SJSA1 (cell line): ENCODE measurements at regions not wholly inside any gene's neighbourhood (a gene's known extent, or its start where the extent isn't known, plus 50 kb on each side); places are given as distances from the start of the nearest gene placed in this dataset.

ENCODE experiments used
- DNase-seq, 2 experiments: peaks; one replicate each; pipeline ENCODE4 v3.0.0-alpha.2; 2015 to 2020; ENCODE audit warnings: low spot score in 2 of 2, low read depth in 1 of 2
- H3K27ac ChIP-seq: fragments of 250-450 bp; sonication (Bioruptor Pico); 2 replicates; pipeline ENCODE4 v1.5.1; 2020; ENCODE audit warnings: mild to moderate bottlenecking, moderate library complexity
- H3K27me3 ChIP-seq: fragments of 250-450 bp; sonication (Bioruptor Pico); replicated peaks from 2 replicates; pipeline ENCODE4 v1.5.1; 2020; ENCODE audit warnings: mild to moderate bottlenecking, moderate library complexity
- H3K36me3 ChIP-seq: fragments of 250-450 bp; sonication (Bioruptor Pico); 2 replicates; pipeline ENCODE4 v1.5.1; 2020; ENCODE audit warnings: mild to moderate bottlenecking
- H3K4me1 ChIP-seq: fragments of 250-450 bp; sonication (Bioruptor Pico); replicated peaks from 2 replicates; pipeline ENCODE4 v1.6.1; 2021; ENCODE audit warnings: mild to moderate bottlenecking
- H3K4me3 ChIP-seq: fragments of 250-450 bp; sonication (Bioruptor Pico); 2 replicates; pipeline ENCODE4 v1.5.1; 2020; ENCODE audit warnings: mild to moderate bottlenecking
- H3K9me3 ChIP-seq: fragments of 250-450 bp; sonication (Bioruptor Pico); replicated peaks from 2 replicates; pipeline ENCODE4 v1.5.1; 2020; ENCODE audit warnings: mild to moderate bottlenecking

DNA sequence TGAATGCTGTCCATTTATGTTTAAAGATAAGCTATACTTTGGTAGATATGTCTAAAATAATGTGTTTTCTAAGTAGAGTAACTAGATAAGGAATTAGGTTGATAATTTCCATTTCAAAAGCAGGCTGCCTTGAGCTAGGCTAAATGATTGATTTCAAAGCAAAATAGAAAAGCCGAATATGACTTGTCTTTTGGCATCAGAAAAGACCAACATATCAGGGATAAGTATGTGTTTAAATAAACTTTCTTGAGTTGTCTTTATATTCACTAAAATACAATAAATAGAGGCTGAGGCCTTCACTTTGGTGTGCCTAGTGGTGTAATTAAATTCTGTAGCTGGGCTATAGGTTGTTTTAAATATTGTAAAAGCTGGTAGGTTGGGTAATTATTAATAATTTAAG is 569.0 kb downstream of the TAF11L14 start:
- H3K9me3 ChIP-seq: no peaks in the 10 kb centered on the region
- H3K4me3 ChIP-seq: no peak overlapping the region
- no peak overlapping the region for H3K27ac ChIP-seq
- H3K4me1 ChIP-seq: no peaks in the 10 kb centered on the region
- no peaks in the 10 kb centered on the region for H3K27me3 ChIP-seq
- H3K36me3 ChIP-seq: no peaks in the 10 kb centered on the region
- no peak for DNase-seq

- Histone ChIP-seq H3K4me1 (no peaks in the 10 kb centered on the region), H3K27me3 (no peaks in the 10 kb centered on the region), H3K27ac (no peak overlapping the region), H3K9me3 (peaks cover 2% of the 10 kb centered on the region; the same call in 1 of the 2 replicates), H3K36me3 (no peaks in the 10 kb centered on the region), H3K4me3 (no peak overlapping the region)
- DNase-seq: no peak
Observed at GRCh38 chr5:18213666-18214065, 579.4 kb downstream of the TAF11L14 start.

DNA sequence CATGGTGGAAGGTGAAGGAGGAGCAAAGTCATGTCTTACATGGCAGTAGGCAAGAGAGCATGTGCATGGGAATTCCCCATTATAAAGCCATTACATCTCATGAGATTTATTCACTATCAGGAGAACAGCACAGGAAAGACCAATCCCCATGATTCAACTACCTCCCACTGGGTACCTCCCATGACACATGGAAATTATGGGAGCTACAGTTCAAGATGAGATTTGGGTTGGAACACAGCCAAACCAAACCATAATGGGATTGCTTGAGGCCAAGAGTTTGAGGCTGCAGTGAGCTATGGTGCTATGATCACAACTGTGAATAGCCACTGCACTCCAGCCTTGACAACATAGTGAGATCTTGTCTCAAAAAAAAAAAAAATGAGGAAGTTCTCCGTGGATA is 581.8 kb downstream of the TAF11L14 start:
- H3K36me3 ChIP-seq: no peaks in the 10 kb centered on the region
- H3K27me3 ChIP-seq: no peaks in the 10 kb centered on the region
- H3K4me1 ChIP-seq: no peaks in the 10 kb centered on the region
- no peak overlapping the region for H3K4me3 ChIP-seq
- peaks cover 2% of the 10 kb centered on the region; the same call in 1 of the 2 replicates for H3K9me3 ChIP-seq
- no peak overlapping the region for H3K27ac ChIP-seq
- no peak for DNase-seq

- H3K27ac ChIP-seq: no peak overlapping the region
- no peak overlapping the region for H3K4me3 ChIP-seq
- no peak for DNase-seq
- H3K9me3 ChIP-seq: peaks cover 2% of the 10 kb centered on the region; the same call in 1 of the 2 replicates
- H3K4me1 ChIP-seq: no peaks in the 10 kb centered on the region
- H3K27me3 ChIP-seq: no peaks in the 10 kb centered on the region
- H3K36me3 ChIP-seq: no peaks in the 10 kb centered on the region
Observed at GRCh38 chr5:18216729-18217128, 582.5 kb downstream of the TAF11L14 start.

- no peak for DNase-seq
- Histone ChIP-seq H3K27me3 (no peaks in the 10 kb centered on the region), H3K4me1 (no peaks in the 10 kb centered on the region), H3K9me3 (no peaks in the 10 kb centered on the region; the same call in 1 of the 2 replicates), H3K27ac (no peak overlapping the region), H3K4me3 (no peak overlapping the region), H3K36me3 (no peaks in the 10 kb centered on the region)
Observed at GRCh38 chr5:18219241-18219640, 585.0 kb downstream of the TAF11L14 start.

- Histone ChIP-seq H3K9me3 (no peaks in the 10 kb centered on the region), H3K27me3 (no peaks in the 10 kb centered on the region), H3K4me3 (no peak overlapping the region), H3K36me3 (no peaks in the 10 kb centered on the region), H3K4me1 (no peaks in the 10 kb centered on the region), H3K27ac (no peak overlapping the region)
- DNase-seq: no peak
Observed at GRCh38 chr5:18220631-18221030, 586.4 kb downstream of the TAF11L14 start.

DNA sequence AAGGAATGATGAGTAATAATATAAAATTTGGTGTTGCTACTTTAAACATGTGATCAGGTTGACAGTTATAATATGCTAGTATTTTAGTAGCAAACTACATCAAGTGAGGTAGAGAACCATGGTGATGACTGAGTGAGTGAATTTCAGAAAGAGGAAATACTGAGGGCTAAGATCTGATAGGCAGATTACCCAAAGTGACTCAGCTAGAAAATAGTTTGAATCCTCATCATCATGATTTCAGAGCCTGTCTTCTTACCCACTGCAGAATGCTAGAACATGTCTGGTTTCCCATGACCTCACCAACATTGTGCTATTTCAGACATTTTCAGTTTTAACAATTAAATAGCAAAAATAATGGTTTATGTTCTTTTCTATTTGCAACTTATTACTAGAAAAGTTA is 602.1 kb downstream of the TAF11L14 start:
- Histone ChIP-seq H3K27me3 (no peaks in the 10 kb centered on the region), H3K27ac (no peak overlapping the region), H3K36me3 (no peaks in the 10 kb centered on the region), H3K9me3 (no peaks in the 10 kb centered on the region), H3K4me3 (no peak overlapping the region), H3K4me1 (no peaks in the 10 kb centered on the region)
- DNase-seq: no peak

DNA sequence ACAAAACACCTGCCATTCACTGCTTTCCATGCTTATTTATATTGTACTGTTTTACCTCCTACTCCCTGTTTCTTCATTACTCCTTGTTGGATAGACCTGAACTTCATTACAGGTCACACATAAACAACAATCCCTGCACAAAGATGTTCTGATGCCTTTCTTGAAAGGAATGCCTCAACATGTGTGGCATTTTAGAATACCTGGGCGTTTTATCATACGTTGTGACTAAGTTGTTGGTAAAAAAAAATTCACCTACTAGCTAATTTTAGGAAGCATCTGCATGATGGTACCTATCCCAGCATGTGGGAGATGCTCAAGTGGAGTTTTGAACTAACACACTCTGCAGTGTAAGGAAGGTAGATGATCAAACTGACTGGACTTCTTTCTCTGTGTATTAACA is 604.1 kb downstream of the TAF11L14 start:
- Histone ChIP-seq H3K4me1 (no peaks in the 10 kb centered on the region), H3K9me3 (no peaks in the 10 kb centered on the region), H3K27me3 (no peaks in the 10 kb centered on the region), H3K27ac (no peak overlapping the region), H3K36me3 (no peaks in the 10 kb centered on the region), H3K4me3 (no peak overlapping the region)
- no peak for DNase-seq

GRCh38 chr5:18240971-18241370 is 606.7 kb downstream of the TAF11L14 start:
- H3K27me3 ChIP-seq: no peaks in the 10 kb centered on the region
- no peaks in the 10 kb centered on the region for H3K36me3 ChIP-seq
- H3K4me1 ChIP-seq: no peaks in the 10 kb centered on the region
- H3K9me3 ChIP-seq: no peaks in the 10 kb centered on the region
- H3K27ac ChIP-seq: no peak overlapping the region
- DNase-seq: no peak
- no peak overlapping the region for H3K4me3 ChIP-seq

DNA sequence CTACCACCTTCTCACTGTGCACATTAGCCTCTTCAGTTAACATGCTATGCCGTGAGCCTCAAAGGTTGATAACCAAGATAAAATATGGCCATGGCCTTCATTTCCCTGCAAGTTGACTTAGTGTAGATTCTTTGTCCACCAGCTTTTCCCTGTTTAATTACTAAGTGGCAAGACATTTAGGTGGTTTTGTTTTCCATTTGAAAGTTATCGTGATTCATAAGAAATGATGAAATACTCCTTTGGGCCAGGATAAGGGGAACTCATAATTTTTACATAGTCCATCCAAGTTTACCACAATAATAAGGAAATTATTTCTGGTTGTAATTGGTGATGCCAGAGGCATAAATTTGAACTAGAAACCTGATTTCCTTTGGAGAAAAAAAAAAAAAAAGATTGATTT is 609.6 kb downstream of the TAF11L14 start:
- Histone ChIP-seq H3K9me3 (0 out of 2 replicates have a peak, but pooled peaks cover 4% of the 10 kb centered on the region), H3K27me3 (no peaks in the 10 kb centered on the region), H3K4me1 (no peaks in the 10 kb centered on the region), H3K36me3 (no peaks in the 10 kb centered on the region), H3K27ac (no peak overlapping the region), H3K4me3 (no peak overlapping the region)
- no peak for DNase-seq

DNA sequence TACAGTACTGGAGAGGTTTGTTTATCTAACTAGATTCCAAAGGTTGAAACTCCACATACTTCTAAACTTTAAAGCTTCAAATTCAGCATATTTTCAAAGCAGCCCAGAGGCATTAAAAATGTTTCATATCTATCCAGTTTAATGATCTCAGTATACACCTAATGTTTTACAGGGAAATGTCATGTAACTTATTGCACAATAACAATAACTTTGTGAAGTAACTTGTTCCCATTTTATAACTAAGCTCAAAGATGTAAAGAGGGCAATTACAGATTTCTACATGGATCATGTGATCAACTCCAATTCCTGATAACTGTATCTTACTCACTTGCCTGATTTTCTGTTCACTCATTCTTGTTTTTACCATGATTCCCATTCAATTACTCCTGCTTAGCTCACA is 610.0 kb downstream of the TAF11L14 start:
- Histone ChIP-seq H3K27me3 (no peaks in the 10 kb centered on the region), H3K4me3 (no peak overlapping the region), H3K9me3 (0 out of 2 replicates have a peak, but pooled peaks cover 4% of the 10 kb centered on the region), H3K4me1 (no peaks in the 10 kb centered on the region), H3K27ac (no peak overlapping the region), H3K36me3 (no peaks in the 10 kb centered on the region)
- no peak for DNase-seq

DNA sequence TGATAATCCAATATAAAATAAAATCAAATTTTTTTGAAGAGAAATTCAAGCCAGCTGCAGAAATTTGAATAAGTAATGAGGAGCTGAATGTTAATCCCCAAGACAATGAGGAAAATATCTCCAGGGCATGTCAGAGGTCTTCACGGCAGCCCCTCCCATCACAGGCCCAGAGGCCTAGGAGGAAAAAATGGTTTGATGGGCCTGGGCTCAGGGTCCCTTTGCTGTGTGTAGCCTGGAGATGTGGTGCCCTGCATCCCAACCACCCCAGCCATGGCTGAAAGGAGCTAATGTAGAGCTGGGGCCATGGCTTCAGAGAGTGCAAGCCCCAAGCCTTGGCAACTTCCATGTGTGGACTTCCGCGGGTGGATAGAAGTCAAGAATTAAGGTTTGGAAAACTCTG is 618.3 kb downstream of the TAF11L14 start:
- Histone ChIP-seq H3K36me3 (no peaks in the 10 kb centered on the region), H3K27me3 (no peaks in the 10 kb centered on the region), H3K4me1 (no peaks in the 10 kb centered on the region), H3K9me3 (peaks cover 4% of the 10 kb centered on the region), H3K4me3 (no peak overlapping the region), H3K27ac (no peak overlapping the region)
- no peak for DNase-seq

DNA sequence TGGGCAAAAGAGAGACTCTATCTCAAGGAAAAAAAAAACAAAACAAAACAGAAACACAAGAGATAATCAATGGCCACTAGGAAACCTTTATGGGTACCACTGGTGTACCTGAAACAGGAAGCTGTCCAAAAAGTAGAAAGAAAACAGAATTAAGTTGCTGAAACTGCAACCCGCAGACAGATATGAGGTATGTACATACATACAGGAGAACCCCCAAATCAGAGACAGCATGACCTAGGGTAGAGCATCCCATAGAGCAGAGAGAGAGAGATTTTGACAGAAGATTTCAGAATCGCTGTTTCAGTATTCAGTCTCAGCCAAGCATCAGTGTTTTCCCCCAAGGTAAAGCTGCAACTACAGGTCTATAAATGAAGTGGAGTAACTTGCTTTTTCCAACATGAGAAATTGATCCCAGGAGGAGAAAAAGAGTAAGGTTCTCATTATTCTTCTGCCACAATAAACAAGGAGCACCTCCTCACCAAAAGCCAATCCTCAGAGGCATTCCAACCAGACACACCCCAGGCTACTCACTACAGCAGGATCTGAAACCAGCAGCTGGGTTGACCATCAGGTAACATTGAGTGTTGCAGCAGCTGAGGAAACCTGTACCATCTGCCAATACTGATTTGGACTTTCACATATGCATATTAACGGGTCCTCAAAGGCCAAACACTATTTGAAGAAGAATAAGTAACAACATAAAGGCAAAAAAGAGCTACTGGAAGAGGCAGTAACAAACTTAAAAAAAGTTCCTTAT is 630.0 kb downstream of the TAF11L14 start:
- no peaks in the 10 kb centered on the region for H3K36me3 ChIP-seq
- H3K9me3 ChIP-seq: no peaks in the 10 kb centered on the region
- no peak overlapping the region for H3K27ac ChIP-seq
- H3K4me1 ChIP-seq: no peaks in the 10 kb centered on the region
- no peak for DNase-seq
- no peaks in the 10 kb centered on the region for H3K27me3 ChIP-seq
- no peak overlapping the region for H3K4me3 ChIP-seq

GRCh38 chr5:18270635-18271338 is 636.5 kb downstream of the TAF11L14 start:
- no peak for DNase-seq
- Histone ChIP-seq H3K36me3 (no peaks in the 10 kb centered on the region), H3K4me3 (no peak overlapping the region), H3K27me3 (no peaks in the 10 kb centered on the region), H3K9me3 (no peaks in the 10 kb centered on the region), H3K27ac (no peak overlapping the region), H3K4me1 (no peaks in the 10 kb centered on the region)
